Testis (tissue), 2 donors: ENCODE measurements at regions not wholly inside any gene's neighbourhood (a gene's known extent, or its start where the extent isn't known, plus 50 kb on each side); places are given as distances from the start of the nearest gene placed in this dataset.

Source experiments
- DNase-seq: peaks from one replicate; pipeline ENCODE4 v3.0.0-alpha.2; 2019
- H3K27ac ChIP-seq, 2 donors: fragments of 200-600 bp; sonication (generic); one replicate each; pipeline ENCODE4 v1.5.1; 2019
- H3K27me3 ChIP-seq: fragments of 200-600 bp; sonication (generic); one replicate; pipeline ENCODE4 v1.5.1; 2019
- H3K36me3 ChIP-seq: fragments of 200-600 bp; sonication (generic); one replicate; pipeline ENCODE4 v1.5.1; 2017; ENCODE audit warnings: low read depth; ENCODE audit errors: missing control alignments
- H3K4me1 ChIP-seq: fragments of 200-600 bp; sonication (generic); one replicate; pipeline ENCODE4 v1.5.1; 2019
- H3K4me3 ChIP-seq, 2 donors: fragments of 200-600 bp; sonication (generic); one replicate each; pipeline ENCODE4 v1.5.1; 2017 to 2019
- H3K9me3 ChIP-seq: fragments of 200-600 bp; sonication (generic); one replicate; pipeline ENCODE4 v1.5.1; 2017
- CTCF ChIP-seq, 3 experiments: fragments of 450-650 bp in 2 of 3; fragments of 200-600 bp in 1 of 3; sonication (generic) in 1 of 3; IDR thresholded peaks; one replicate each; pipeline ENCODE4 v1.5.1; 2016 to 2019; ENCODE audit warnings: antibody characterized with exemption in 3 of 3, mild to moderate bottlenecking in 2 of 3, moderate library complexity in 1 of 3
- POLR2A ChIP-seq: fragments of 450-650 bp; IDR thresholded peaks from one replicate; pipeline ENCODE4 v1.6.1; 2017; ENCODE audit warnings: antibody characterized with exemption, mild to moderate bottlenecking, moderate library complexity
- WGBS, 2 donors: methylation state at CpG; one replicate each; pipeline ENCODE4 v1.1.5; 2018; 5-methylcytosine and 5-hydroxymethylcytosine counted together
- intact Hi-C: fragments of 100-400 bp; cut with DNase I; formaldehyde crosslinking; loops from one replicate; pipeline ENCODE4 v1.15.1; 2023; ENCODE audit warnings: low total_unique reads

GRCh38 chr5:91503321-91503720, 120.2 kb upstream of the ARRDC3 start:
- DNase-seq = no peak
- H3K4me1 ChIP-seq = no peaks in the 10 kb centered on the region
- H3K36me3 ChIP-seq = no peaks in the 10 kb centered on the region
- no peak overlapping the region for H3K4me3 ChIP-seq
- H3K27ac ChIP-seq = no peak overlapping the region
- H3K9me3 ChIP-seq = no peaks in the 10 kb centered on the region
- WGBS, 2 donors = 61 to 62% methylated on average over 3 of the region's 3 CpGs
- H3K27me3 ChIP-seq = no peaks in the 10 kb centered on the region
- TF ChIP-seq POLR2A = no peak
- TF ChIP-seq CTCF (IDR thresholded peaks at IDR 0.05) = no peak
- intact Hi-C loops = no loop called here

DNA sequence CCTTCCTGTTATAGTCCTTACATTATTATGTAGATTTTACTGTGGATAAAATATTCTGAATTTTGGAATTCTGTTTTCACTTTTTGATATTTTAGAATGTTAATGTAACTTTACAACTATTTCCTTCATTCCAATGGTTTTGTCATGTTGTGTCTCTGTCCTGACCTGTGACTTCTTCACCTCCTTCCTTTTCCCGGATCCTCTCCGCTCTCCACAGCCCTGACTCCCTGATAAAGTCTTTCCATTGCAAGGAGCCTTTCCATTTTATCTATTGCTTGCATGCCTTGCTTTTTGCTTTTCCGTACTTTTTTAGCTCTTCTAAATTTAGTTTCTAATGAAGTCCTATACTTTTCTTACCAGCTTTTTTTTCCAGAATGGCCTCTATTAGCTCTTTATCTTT, 117.6 kb upstream of the ARRDC3 start:
- intact Hi-C loops = no loop called here
- Histone ChIP-seq H3K27ac (no peak overlapping the region), H3K36me3 (no peaks in the 10 kb centered on the region), H3K9me3 (no peaks in the 10 kb centered on the region), H3K4me3 (no peak overlapping the region), H3K27me3 (no peaks in the 10 kb centered on the region), H3K4me1 (no peaks in the 10 kb centered on the region)
- WGBS, 2 donors = 37 to 69% methylated on average over 3 of the region's 3 CpGs
- no peak for DNase-seq
- TF ChIP-seq POLR2A (no peak), CTCF (IDR thresholded peaks at IDR 0.05) (no peak)

- Histone ChIP-seq H3K9me3 (no peaks in the 10 kb centered on the region), H3K4me1 (no peaks in the 10 kb centered on the region), H3K27me3 (no peaks in the 10 kb centered on the region), H3K36me3 (no peaks in the 10 kb centered on the region), H3K27ac (no peak overlapping the region), H3K4me3 (no peak overlapping the region)
- DNase-seq = no peak
- intact Hi-C loops = no loop called here
- TF ChIP-seq POLR2A = no peak
- peak; percentile 32 to 71 (median 45) for TF ChIP-seq CTCF (IDR thresholded peaks at IDR 0.05)
- WGBS, 2 donors = 12 to 16% methylated on average over 2 of the region's 2 CpGs
These were observed 116.9 kb upstream of the ARRDC3 start for GRCh38 chr5:91499943-91500531.

DNA sequence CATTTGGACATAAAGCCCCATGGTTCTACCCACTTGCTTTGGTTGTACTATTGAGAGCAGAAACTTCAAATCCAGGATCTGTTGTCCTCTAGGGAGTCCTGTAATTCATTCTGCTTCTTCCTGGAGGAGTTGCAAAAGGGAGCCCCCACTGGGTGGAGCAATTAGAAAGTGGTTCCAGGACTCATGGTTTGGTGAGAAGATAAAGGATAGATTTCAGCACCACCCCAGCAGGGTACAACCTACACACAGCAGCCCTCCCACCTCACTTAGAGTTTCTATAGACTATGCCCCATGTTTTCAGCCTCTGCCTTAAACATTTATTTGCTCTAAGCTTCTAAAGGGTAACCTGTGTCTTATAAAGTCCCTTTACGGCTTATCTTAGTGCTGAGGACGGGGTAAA, 112.6 kb upstream of the ARRDC3 start:
- Histone ChIP-seq H3K27me3 (no peaks in the 10 kb centered on the region), H3K36me3 (no peaks in the 10 kb centered on the region), H3K27ac (no peak overlapping the region), H3K4me3 (no peak overlapping the region), H3K4me1 (no peaks in the 10 kb centered on the region), H3K9me3 (no peaks in the 10 kb centered on the region)
- WGBS, 2 donors = 88 to 94% methylated on average over 2 of the region's 2 CpGs
- intact Hi-C loops = no loop called here
- TF ChIP-seq CTCF (IDR thresholded peaks at IDR 0.05) (no peak), POLR2A (no peak)
- DNase-seq = no peak

DNA sequence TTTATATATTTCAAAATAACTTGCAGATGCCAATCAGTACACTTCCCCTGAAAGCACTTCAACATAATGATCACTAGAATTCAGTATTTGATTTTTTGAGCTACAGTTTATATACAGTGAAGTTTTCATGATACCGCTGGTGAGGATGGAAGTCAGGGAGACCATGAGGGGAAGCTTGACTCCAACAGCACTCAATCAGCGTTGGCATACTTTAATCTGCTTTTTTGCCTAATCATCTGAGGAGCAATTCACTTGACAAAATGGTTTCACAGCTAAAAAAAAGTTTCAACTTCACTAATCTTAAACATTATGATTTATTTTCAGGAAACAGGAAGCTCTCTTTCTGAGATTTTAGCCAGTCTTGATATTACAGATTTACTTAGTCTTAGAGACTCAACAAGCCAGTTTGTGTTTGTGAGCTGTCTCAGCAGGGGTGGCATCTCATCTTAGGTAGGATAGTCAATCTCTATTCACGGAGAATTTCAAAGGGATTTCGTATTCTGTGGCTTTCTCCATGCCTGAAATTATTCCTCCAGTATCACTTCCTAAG, 111.4 kb upstream of the ARRDC3 start:
- H3K27ac ChIP-seq = no peak overlapping the region
- TF ChIP-seq POLR2A (no peak), CTCF (IDR thresholded peaks at IDR 0.05) (no peak)
- no peaks in the 10 kb centered on the region for H3K27me3 ChIP-seq
- no peaks in the 10 kb centered on the region for H3K9me3 ChIP-seq
- WGBS, 2 donors = 89 to 90% methylated on average over 4 of the region's 4 CpGs
- H3K4me3 ChIP-seq = no peak overlapping the region
- intact Hi-C loops = no loop called here
- no peaks in the 10 kb centered on the region for H3K36me3 ChIP-seq
- no peaks in the 10 kb centered on the region for H3K4me1 ChIP-seq
- DNase-seq = no peak
